HG03354 (cell line): ENCODE measurements at regions not wholly inside any gene's neighbourhood (a gene's known extent, or its start where the extent isn't known, plus 50 kb on each side); places are given as distances from the start of the nearest gene placed in this dataset.
"Not testable (repeated sequence)": the region's sequence is repeated elsewhere in the genome, so short reads cannot be mapped to it uniquely, and the experiment has no call there.

Experiments used
- ATAC-seq: cut with Tn5 transposase; IDR thresholded peaks from one replicate; pipeline ENCODE4 v1.9.1; 2021; ENCODE audit warnings: mild to moderate bottlenecking; ENCODE audit not compliant: unreplicated experiment, poor library complexity, severe bottlenecking

DNA sequence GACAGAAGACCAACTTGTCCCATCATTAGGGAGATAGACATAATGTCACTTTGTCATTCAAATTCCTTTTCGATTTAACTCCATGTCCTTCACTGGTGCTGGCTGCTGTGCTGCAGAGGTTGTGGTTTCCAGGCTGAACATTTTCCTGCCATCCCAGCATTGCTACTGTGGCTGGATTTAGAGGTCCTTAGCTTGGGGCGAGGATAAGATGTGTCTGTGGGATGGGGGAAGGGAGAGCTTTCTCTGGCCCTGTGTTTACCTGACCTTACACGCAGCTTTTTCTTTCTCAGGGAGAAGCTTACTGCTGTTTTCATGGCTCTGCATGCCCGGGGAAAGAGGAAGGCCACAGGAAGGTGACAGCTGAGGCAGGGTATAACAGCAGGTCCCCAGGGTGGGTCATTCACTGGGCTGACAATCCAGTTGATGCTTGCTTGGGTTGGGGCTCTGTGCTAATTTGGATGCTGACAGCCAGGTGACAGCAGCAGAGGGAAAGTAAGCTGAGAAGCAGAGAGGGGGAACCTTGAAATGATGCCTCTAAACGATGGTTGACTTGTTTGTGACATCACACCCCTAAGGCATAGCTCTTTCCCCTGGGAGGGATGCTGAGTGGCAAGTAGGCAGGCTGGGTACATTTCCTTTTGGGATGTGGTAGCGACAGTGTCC, 326.9 kb upstream of the CTNNB1 start:
- no peak for ATAC-seq

GRCh38 chr3:40873476-40873875, 325.8 kb upstream of the CTNNB1 start:
- no peak for ATAC-seq

DNA sequence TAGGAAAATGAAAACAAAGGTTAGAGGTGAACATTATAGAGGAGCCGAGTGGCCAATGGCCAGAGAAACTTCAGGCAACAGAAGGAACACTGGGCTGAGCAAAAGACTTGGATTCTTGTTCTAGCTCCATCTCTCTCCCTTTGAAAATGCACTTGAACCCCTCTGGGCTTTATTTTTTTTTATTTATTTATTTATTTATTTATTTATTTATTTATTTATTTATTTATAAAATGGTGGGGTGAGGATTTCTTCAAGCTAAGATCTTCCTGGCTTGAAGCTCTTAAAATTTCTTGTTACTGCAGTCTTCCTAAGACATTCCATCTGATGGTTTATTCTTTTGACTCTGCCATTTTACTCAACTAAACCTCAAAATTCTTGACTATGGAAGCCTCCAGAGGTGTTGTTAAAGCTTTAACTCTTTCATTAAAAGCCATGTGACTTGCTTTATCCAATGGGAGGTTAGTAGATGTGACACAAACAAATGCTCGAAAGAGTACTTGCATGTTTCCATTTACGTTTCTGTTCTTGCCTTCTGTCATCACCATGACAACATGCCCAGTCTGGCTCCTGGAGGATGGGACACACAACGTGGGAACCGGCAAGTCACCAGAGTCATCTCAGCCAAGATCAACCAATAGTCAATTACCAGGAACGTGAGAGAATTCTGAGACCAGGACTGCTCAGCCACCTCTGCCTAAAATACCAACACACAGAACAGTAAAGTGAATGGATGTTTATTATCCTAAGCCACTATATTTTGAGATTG, 325.2 kb upstream of the CTNNB1 start:
- no peak for ATAC-seq

- ATAC-seq = no peak
Measured at GRCh38 chr3:40875581-40875980, 323.7 kb upstream of the CTNNB1 start.

DNA sequence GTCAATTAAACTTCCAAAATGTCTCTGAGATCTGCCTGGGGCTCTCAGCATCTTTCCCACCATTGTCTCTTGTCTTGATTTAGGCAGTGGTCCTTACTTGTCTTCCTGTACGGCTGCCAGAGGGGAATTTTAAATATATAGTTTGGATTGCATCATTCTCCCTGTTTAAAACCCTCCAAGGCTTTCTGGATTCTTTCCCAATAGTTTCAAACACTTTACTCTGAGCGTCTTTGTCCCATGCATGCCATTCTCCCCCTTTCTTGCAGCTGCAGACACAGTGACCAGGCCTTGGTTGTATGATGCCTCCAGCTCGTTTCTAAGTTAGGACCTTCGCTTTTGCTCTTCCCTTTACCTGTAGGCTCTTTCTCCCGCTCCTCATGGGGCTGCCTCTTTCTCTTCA, 323.3 kb upstream of the CTNNB1 start:
- ATAC-seq = no peak

DNA sequence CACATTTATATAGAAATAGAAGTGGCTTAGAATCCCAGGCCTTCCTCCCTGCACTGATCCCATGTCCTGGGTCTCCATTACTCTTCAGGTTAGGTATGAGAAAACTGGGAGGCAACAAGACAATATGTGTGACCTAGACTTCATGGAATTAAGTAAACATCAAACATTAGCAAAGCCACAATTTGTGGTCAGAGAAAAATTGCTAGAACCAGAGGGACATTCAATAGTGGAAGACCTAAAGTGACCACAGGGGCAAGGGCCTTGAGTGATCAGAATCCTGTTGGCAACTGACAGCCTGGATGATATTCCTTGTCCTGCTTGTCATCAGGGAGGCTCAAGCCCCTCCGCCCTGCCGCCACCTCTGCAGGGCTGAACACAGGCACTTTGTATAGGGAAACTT, 322.8 kb upstream of the CTNNB1 start:
- no peak for ATAC-seq

DNA sequence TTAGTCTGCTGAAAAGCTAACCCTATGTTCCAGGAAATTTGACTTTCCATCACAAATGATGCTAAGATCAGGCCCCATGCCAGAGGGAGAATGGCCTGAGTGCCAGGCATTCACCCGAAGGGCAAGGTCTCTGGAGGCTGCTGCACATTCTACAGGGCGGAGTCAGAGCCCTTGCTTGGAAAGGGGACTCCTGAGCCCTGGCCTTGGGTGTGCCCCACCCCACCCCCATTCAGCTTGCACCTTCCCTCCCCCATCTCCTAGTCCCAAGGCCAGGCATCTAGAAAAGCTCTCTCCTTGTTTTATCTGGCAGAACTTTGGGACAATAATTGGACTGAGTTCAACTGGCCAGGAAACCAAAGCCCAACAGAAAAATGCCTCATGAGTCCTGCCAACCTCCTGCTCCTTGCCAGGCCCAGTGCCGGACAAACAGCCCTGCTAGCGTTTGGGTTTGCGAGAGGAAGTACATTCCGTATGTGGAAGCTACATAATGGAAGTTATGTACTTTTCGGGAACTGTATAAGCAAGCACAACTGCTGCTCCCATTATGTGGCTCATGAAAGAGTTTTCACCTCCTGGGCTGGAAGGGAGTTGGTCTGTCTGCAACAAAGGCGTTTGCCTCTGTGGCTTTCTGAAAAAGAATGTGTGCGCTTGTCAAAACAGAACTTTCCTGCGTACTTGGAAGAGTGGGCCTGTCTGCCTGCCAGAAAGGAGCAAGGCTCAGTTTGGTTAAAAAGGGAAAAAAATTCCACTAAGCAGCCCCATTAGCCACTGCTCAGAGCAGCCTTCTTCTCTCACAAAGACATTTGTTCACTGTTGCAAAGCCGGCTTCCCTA, 321.5 kb upstream of the CTNNB1 start:
- ATAC-seq = no peak

- no peak for ATAC-seq
Measured at GRCh38 chr3:40878464-40878905, 320.8 kb upstream of the CTNNB1 start.

DNA sequence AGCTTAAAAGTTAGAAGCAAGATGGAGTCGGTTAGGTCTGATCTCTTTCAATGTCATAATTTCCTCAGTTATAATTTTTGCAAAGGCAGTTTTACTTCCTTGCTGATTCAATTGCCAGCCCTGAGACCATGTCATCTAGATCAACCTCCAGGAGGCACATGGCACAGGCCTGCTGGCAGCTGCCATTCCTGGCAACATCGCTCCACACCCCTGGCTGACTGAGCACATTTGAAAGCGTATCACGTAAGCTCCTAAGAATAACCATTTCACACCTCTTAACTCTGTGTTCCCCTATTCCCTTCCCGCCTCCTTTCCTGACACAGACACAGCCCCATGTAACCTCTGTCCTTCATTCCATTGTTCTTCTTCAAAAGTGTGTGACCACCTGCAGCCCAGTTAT, 313.9 kb upstream of the CTNNB1 start:
- no peak for ATAC-seq

- no peak for ATAC-seq
Measured at GRCh38 chr3:40886660-40887425, 312.5 kb upstream of the CTNNB1 start.

DNA sequence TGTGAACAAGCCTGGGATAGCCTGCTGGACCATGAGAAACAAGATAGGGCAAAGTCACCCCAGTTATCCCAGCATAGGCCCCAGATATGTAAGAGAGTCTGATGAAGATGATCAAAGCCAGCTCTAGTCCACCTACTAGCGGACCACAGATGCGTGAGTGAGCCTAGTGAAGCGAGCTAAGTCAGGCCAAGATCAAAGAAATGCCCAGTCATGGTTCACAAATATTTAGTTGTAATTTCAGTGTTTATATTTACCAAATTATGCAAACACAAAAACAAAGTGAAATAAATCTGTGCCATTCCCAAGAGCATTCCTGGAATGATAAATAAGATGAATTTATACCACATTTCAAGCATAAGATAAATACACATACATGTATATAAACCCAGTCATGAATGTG, 308.1 kb upstream of the CTNNB1 start:
- ATAC-seq = no peak

DNA sequence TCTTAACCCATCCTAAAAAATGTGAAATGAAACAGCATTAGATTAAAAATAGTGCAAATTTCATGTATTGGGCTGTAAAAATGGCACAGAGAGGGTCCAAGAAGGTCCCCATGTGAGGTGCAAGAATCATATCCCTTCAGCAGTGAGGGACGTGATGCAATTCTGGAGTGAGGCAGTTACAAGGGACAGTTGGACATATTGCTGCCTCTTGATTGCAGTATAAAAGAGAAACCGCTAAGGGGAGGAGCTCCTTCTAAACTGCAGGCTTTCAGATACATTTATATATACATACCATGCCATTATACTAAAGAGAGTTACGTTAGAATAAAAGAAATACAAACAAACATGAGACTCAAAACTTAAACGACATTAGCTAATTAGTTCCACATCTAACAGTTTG, 304.2 kb upstream of the CTNNB1 start:
- no peak for ATAC-seq

- ATAC-seq = no peak
Measured at GRCh38 chr3:40899286-40899712, 300.0 kb upstream of the CTNNB1 start.

GRCh38 chr3:40901298-40901697, 298.0 kb upstream of the CTNNB1 start:
- ATAC-seq = no peak

DNA sequence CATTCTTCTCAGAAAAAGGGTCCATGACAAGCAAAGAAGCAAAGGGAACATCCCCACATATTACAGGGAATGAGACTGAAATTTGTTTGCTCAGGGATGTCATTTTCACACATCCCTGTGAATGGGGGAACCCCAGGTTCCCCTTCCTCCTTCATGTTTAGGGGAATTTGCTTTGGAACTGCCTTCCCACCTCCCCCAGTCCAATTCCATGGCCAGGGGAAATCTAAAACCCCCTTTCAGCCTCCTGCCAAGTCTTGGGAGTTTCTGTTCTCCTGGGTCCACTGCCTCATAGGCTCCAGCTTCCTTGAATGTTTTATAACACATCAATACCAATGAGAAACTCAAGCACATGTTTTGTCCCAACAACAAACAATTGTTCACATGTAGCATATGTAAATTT, 297.5 kb upstream of the CTNNB1 start:
- no peak for ATAC-seq

DNA sequence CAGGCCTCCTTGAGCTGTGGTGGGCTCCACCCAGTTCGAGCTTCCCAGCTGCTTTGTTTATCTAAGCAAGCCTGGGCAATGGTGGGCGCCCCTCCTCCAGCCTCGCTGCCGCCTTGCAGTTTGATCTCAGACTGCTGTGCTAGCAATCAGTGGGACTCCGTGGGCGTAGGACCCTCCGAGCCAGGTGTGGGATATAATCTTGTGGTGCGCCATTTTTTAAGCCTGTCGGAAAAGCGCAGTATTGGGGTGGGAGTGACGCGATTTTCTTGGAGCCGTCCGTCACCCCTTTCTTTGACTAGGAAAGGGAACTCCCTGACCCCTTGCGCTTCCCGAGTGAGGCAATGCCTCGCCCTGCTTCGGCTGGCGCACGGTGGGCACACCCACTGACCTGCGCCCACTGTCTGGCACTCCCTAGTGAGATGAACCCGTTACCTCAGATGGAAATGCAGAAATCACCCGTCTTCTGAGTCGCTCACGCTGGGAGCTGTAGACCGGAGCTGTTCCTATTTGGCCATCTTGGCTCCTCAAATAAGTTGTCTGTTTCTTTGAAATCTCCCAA, 291.3 kb upstream of the CTNNB1 start:
- not testable (repeated sequence) for ATAC-seq

GRCh38 chr3:40908612-40909011, 290.7 kb upstream of the CTNNB1 start:
- ATAC-seq = no peak

GRCh38 chr3:40911264-40911663, 288.0 kb upstream of the CTNNB1 start:
- no peak for ATAC-seq

GRCh38 chr3:40911928-40912327, 287.4 kb upstream of the CTNNB1 start:
- peak; percentile 73 for ATAC-seq

DNA sequence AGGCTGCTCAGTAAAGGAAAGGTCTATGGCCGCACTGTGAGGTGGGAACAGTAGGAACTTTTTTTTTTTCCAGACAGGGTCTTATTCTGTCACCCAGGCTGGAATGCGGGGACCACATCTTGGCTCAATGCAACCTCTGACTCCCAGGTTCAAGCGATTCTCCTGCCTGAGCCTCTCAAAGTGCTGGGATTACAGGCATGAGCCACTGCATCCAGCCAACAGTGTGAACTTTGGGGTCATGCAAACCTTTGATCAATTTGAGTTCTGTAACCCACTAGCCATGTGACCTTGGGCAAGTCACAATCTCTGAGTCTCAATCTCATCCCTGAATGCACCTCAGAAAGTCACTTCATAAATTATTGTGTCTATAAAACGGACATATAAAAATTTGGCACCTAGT, 286.8 kb upstream of the CTNNB1 start:
- ATAC-seq = no peak
